Breast epithelium (tissue), 4 donors: ENCODE measurements at regions not wholly inside any gene's neighbourhood (a gene's known extent, or its start where the extent isn't known, plus 50 kb on each side); places are given as distances from the start of the nearest gene placed in this dataset.

Source experiments
- DNase-seq, 2 donors: peaks; one replicate each; pipeline ENCODE4 v3.0.0-alpha.2; 2019; ENCODE audit warnings: low spot score in 2 of 2
- H3K27ac ChIP-seq, 2 donors: fragments of 200-600 bp; sonication (generic) in 1 of 2; one replicate each; pipeline ENCODE4 v1.5.1; 2016 to 2019; ENCODE audit warnings: mild to moderate bottlenecking in 1 of 2
- H3K27me3 ChIP-seq, 2 donors: fragments of 200-600 bp; sonication (generic) in 1 of 2; one replicate each; pipeline versions ENCODE4 v1.5.1 to v1.6.0; 2017 to 2019; ENCODE audit warnings: control low read depth in 1 of 2, mild to moderate bottlenecking in 1 of 2
- H3K36me3 ChIP-seq: fragments of 200-600 bp; one replicate; pipeline ENCODE4 v1.5.1; 2019
- H3K4me1 ChIP-seq, 2 donors: fragments of 200-600 bp; sonication (generic); one replicate each; pipeline ENCODE4 v1.5.1; 2016 to 2019; ENCODE audit warnings: control low read depth in 1 of 2
- H3K4me3 ChIP-seq, 3 donors: fragments of 200-600 bp; sonication (generic); 1 replicate in 2 of 3; 2 replicates in 1 of 3; pipeline ENCODE4 v1.5.1; 2016 to 2019; ENCODE audit warnings: mild to moderate bottlenecking in 3 of 3, moderate library complexity in 2 of 3
- H3K9me3 ChIP-seq, 2 donors: fragments of 200-600 bp; sonication (generic) in 1 of 2; one replicate each; pipeline ENCODE4 v1.5.1; 2016 to 2019; ENCODE audit warnings: control low read depth in 1 of 2
- CTCF ChIP-seq, 3 donors: fragments of 450-650 bp; IDR thresholded peaks; one replicate each; pipeline ENCODE4 v1.5.1; 2016 to 2017; ENCODE audit warnings: antibody characterized with exemption in 3 of 3, mild to moderate bottlenecking in 3 of 3, moderate library complexity in 3 of 3
- POLR2A ChIP-seq: fragments of 450-650 bp; IDR thresholded peaks from one replicate; pipeline ENCODE4 v1.6.1; 2016; ENCODE audit warnings: antibody characterized with exemption, mild to moderate bottlenecking, moderate library complexity
- POLR2AphosphoS5 ChIP-seq, 3 donors: sonication (generic); formaldehyde crosslinking; IDR thresholded peaks; one replicate each; pipeline ENCODE4 v1.6.1; 2017; ENCODE audit warnings: antibody characterized with exemption in 3 of 3
- intact Hi-C: fragments of 100-400 bp; cut with DNase I; formaldehyde crosslinking; loops from one replicate; pipeline ENCODE4 v1.15.1; 2023; ENCODE audit warnings: low total_unique reads

- intact Hi-C loops = no loop called here
- DNase-seq = no peak
- no peaks in the 10 kb centered on the region for H3K9me3 ChIP-seq
- no peaks in the 10 kb centered on the region for H3K36me3 ChIP-seq
- TF ChIP-seq CTCF (IDR thresholded peaks at IDR 0.05) (no peak), POLR2AphosphoS5 (IDR thresholded peaks at IDR 0.05) (no peak), POLR2A (no peak)
- no peak overlapping the region for H3K27ac ChIP-seq
- no peak overlapping the region for H3K4me3 ChIP-seq
- no peaks in the 10 kb centered on the region for H3K4me1 ChIP-seq
- H3K27me3 ChIP-seq = no peaks in the 10 kb centered on the region
Observed at GRCh38 chr18:52008330-52008729, 331.7 kb upstream of the DCC start.

- Histone ChIP-seq H3K4me3 (no peak overlapping the region), H3K4me1 (no peaks in the 10 kb centered on the region), H3K9me3 (no peaks in the 10 kb centered on the region), H3K27me3 (no peaks in the 10 kb centered on the region), H3K36me3 (no peaks in the 10 kb centered on the region), H3K27ac (no peak overlapping the region)
- TF ChIP-seq POLR2AphosphoS5 (IDR thresholded peaks at IDR 0.05) (no peak), POLR2A (no peak), CTCF (IDR thresholded peaks at IDR 0.05) (no peak)
- intact Hi-C loops = no loop called here
- DNase-seq = no peak
Observed at GRCh38 chr18:52008736-52009135, 331.3 kb upstream of the DCC start.

- Histone ChIP-seq H3K4me3 (no peak overlapping the region), H3K36me3 (no peaks in the 10 kb centered on the region), H3K9me3 (no peaks in the 10 kb centered on the region), H3K27ac (no peak overlapping the region), H3K4me1 (no peaks in the 10 kb centered on the region), H3K27me3 (no peaks in the 10 kb centered on the region)
- TF ChIP-seq CTCF (IDR thresholded peaks at IDR 0.05) (no peak), POLR2AphosphoS5 (IDR thresholded peaks at IDR 0.05) (no peak), POLR2A (no peak)
- no peak for DNase-seq
- intact Hi-C loops = no loop called here
Observed at GRCh38 chr18:52009958-52010357, 330.0 kb upstream of the DCC start.

- no peaks in the 10 kb centered on the region for H3K9me3 ChIP-seq
- H3K4me3 ChIP-seq = no peak overlapping the region
- no peaks in the 10 kb centered on the region for H3K4me1 ChIP-seq
- H3K36me3 ChIP-seq = no peaks in the 10 kb centered on the region
- H3K27me3 ChIP-seq = no peaks in the 10 kb centered on the region
- intact Hi-C loops = no loop called here
- TF ChIP-seq POLR2A (no peak), POLR2AphosphoS5 (IDR thresholded peaks at IDR 0.05) (no peak), CTCF (IDR thresholded peaks at IDR 0.05) (no peak)
- no peak overlapping the region for H3K27ac ChIP-seq
- no peak for DNase-seq
Observed at GRCh38 chr18:52045946-52046675, 293.9 kb upstream of the DCC start.

GRCh38 chr18:52046842-52047241 lies 293.2 kb upstream of the DCC start:
- no peaks in the 10 kb centered on the region for H3K36me3 ChIP-seq
- H3K4me3 ChIP-seq = no peak overlapping the region
- H3K9me3 ChIP-seq = no peaks in the 10 kb centered on the region
- TF ChIP-seq POLR2A (no peak), CTCF (IDR thresholded peaks at IDR 0.05) (no peak), POLR2AphosphoS5 (IDR thresholded peaks at IDR 0.05) (no peak)
- no peaks in the 10 kb centered on the region for H3K4me1 ChIP-seq
- no peak for DNase-seq
- intact Hi-C loops = no loop called here
- H3K27ac ChIP-seq = no peak overlapping the region
- no peaks in the 10 kb centered on the region for H3K27me3 ChIP-seq
